ENCODE measurements at regions not wholly inside any gene's neighbourhood (a gene's known extent, or its start where the extent isn't known, plus 50 kb on each side); places are given as distances from the start of the nearest gene placed in this dataset.
"Not testable (repeated sequence)": the region's sequence is repeated elsewhere in the genome, so short reads cannot be mapped to it uniquely, and the experiment has no call there.

DNA sequence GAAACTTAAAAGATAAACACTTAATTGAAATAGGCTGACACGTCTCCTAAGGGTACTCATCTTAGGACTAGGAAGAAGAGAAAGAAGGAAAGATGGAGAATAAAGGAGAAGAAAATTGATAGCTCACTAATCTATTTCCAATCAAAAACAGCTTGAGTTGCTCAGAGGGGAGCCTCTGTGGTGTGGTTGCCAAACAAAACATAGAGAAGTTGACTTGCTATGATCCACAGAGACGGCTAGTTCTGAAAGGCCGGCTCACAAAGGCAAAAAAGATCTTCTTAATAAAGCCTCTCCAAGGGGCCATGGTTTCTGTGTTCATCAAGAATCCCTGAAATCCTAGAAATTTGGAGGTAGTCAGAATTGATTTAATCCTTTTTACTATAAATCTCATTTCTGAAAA lies 644.1 kb downstream of the LMO4 start:
- no peak for DNase-seq

DNA sequence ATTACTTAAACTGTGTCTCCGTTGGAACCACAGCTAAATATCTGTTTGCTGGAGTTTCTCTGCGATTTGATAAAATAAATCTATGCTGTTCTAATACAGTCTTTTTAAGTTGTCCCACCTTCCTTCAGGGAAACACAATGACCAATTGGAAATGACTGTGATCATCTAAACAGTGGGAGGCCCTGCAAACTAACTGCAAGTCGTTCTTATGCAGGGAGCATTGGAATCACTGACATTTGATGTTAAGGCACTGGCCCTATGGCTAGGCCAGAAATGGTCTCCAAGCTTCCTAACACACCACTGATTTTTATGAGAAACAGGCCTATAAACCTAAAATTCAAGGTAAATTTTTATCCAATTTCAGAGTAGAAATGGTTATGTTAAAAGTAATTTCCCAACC lies 645.2 kb downstream of the LMO4 start:
- no peak for DNase-seq

DNA sequence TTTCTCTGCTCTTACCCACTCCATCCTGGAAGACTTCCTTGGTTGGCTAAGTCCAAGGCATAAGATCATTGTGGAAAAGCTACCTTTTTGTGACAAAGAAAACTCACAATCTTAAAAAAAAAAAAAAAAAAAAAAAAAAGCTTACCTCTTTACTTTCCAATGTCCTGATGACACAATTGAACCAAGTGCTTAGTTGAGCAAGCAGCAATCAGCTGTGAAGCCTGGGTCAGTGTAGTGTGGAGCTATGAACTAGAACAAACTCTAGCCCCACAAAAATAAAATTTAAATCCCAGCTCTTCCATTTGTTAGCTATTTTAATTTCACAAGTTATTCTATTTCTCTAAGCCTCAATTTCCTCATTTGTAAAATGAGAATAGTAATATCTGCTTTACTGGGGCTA lies 647.6 kb downstream of the LMO4 start:
- DNase-seq, result no peak

DNA sequence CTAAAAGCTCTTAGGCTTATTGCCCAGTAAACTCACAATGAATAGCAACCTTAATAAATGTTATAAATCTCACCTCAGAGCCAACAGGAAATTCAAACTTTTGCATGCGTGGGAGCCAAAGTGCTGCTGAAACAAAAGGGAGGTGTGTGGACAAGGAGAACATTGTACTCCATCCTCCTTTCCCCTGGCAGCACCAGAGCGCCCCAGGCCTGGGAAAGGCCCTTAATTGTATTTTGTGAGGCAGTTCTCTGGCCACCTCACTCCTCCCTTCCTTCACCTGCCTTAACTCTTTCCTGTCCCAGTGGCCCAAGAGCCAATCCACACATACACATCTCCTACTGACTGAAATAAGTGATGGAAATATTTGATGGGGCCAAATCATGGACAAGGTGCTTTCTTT lies 648.5 kb downstream of the LMO4 start:
- DNase-seq, result no peak

DNA sequence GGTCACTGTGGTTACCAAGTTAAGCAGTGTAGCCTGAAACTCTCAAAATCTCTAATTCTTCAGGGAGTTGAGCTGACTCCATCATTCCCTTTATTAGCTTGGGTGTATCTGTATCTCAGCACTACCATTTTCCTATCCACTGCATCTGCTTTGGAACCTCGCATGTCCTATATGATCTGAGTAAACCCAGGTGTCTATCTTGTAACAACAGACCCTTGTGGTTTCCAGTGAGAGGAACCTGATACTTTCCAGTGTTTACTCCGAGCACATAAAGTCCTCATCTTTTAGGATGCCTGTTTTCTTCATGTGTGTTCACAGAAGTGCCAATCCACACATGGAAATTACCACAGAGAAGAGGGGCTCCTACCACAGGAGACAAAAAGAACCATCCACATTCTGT lies 650.4 kb downstream of the LMO4 start:
- no peak for DNase-seq

DNA sequence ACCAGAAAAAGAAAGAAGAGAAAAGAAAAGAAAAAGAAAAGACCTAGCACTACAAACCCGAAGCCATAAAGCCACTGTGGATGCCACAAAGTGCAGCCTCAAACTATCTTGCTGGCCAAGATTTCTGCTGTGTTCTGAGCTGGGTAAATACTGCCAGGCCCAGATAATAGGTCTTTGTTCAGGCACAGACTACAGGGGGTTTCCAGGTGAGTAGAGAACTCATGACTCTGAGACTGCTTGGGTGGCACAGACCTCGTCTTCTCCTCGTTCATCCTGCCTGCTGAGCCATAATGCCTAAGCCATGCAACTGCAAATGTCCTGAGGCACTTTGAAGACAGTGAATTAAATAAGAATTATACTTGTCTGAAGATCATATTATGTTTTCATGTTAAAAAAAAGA lies 651.8 kb downstream of the LMO4 start:
- DNase-seq, result peak; percentile 13

DNA sequence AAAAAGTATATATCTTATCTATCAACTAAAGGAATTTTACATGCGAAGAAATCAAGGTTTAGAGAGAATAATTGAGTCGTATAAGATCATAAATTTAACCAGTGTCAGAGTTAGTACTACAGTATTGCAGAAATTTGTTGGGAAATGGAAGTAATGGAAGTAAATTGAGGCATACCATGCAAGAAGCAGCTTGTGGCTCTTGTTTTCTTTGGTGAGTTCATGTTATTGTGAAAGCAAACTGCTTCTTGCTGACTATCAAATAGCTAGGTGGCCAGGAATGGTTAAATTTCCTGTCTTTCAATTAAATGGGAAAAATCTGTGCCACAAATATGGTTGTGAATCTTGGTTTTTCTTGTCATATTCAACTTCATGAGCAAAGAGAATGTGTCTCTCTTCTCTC lies 652.7 kb downstream of the LMO4 start:
- no peak for DNase-seq

DNA sequence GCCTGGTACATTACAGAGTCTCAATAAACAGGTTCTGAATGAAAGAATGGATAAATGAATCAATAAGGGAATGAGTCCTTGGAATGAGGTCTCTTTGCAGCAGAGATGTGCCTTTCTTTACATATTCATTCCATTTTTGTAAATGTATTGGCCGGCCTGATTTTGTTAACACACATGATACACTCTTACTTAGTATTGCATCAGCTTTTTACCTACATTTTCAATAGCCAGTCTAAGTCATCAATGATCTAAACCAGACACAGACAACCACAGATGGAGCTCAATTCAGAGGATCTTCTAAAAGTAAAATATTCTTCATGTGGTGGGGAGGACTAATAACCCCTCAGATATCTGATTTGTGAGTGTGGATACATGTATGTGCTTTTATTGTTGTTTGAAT lies 653.1 kb downstream of the LMO4 start:
- no peak for DNase-seq

DNA sequence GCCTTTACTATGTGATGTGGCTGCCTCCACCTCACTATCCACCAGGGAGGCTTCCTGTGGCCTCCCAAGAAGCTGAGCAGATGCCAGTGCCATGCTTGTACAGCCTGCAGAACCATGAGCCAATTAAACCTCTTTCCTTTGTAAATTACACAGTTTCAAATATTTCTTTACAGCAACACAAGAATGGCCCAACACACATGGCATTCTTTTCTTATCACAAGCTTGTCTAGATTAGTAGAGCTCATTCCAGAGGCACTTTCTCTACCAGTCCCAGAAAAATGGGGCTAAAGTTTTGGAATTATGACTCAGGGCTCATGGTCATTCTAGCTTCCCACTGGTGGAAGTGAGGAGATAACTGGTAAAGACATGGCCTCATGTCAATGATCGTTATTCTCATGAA lies 655.2 kb downstream of the LMO4 start:
- no peak for DNase-seq

DNA sequence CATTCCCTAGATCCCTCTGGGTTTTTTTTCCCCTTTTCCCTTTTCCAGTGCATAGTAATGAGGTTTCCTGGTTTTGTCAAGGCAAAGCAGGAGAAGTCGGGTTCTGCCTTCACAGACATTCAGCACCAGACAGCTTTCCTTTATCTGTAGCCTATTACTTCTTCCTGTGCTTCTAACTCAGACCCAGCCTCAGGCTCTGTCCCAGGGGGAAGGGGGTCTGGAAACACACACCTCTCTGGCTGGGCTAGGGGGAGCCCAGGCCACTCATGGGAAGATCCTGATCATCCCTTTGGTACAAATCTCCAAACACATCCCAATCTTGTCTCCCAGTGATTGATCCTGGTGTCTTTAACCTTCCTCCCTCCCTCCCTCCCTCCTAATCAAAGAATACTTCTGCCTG lies 656.4 kb downstream of the LMO4 start:
- no peak for DNase-seq

DNA sequence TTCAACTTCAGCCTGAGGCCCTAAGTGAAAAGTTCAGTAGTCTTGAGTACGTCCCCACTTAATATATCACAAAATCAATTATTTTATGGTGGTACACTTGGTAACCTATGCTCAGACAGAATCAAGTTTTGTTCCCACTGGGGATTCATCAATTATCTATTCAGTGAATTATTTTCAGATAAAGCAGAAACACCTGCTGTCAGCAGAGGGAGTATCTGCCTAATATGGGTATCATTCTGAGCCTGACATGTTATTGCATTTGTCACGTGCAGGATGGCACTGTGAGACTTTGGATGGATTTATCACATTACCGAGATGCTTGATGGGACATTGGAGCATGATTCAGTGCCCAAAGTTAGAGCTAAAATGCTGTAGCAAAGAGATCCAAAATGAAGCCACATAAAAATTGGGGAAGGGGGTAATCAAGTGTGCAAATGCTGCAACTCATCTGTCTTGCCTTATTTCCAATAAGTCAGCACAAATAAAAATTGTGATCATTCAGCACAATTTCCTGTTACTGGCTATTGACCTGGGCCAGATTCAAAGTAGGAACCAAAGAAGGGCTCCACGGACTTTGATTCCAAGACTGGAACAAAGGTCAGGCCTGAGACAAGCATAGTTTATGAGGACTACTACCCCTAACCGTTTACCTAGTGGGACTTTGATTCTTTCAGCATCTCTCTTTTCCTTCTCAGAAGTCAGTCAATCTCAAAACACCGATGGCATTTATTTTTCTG lies 657.6 kb downstream of the LMO4 start:
- DNase-seq, result no peak

DNA sequence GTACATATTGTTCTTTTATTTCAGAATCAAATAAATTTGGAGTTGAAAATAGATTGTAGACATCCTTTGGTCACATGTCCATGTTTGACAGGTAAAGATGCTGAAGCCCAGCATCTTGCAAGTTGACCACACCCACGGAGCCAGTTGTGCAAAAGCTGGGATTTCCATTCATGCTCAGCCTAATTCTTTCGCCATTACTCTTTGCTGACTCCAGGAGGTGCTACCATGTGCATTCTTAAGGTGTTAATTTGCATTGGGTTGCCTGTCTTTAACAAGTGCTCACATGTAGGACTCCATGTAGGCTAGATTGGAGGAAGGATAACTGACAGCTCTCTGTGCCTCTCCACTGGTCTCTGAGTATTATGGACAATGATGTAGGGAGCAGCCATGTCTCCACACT lies 660.7 kb downstream of the LMO4 start:
- no peak for DNase-seq

DNA sequence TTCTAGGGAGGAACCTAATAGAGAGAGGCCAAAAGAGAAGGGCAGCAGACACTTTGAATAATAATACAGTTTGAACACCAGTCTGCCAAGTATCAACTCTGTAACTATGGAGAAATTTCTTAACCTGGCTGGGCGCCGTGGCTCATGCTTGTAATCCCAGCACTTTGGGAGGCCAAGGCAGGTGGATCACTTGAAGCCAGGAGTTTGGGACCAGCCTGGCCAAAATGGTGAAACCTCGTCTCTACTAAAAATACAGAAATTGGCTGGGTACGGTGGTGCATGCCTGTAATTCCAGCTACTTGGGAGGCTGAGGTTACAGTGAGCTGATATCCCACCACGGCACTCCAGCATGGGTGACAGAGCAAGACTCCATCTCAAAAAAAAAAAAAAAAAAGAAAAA lies 663.9 kb downstream of the LMO4 start:
- not testable (repeated sequence) for DNase-seq

DNA sequence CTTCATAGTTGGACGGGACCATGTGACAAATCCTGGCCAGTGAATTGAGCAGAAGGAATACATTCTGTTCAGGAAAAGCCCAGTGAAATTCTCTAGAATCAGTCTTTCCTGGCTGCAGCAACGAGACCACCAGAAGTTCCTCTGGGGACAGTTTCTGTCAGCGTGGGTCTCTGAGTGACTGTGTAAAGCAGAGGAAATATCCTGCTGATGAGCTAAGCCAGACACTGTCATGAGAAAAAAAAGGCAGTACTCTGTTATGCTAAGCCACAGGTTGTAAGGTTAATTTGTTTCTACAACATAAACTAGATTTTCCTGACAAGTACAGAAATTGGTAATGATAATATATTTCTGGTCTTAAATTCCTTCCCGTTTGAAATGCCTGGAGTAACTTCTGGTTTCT lies 664.4 kb downstream of the LMO4 start:
- DNase-seq, result no peak

DNA sequence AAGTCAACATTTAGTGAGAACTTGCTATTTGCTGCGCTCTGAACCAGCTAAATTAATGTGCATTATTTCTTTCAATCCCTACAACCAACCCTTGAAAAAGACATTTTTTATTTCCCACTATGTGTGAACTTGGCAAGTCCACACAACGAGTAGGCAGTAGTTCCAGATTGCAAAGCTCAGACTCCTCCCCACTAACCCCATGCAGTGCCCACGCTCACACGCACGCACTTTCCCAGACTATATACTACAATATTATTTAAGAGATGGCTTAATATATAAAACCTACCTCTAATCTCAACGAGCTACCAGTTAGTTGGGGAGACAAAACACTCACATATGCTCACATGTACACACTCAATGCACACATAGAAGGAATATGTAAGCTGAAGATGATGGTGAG lies 671.2 kb downstream of the LMO4 start:
- no peak for DNase-seq

DNA sequence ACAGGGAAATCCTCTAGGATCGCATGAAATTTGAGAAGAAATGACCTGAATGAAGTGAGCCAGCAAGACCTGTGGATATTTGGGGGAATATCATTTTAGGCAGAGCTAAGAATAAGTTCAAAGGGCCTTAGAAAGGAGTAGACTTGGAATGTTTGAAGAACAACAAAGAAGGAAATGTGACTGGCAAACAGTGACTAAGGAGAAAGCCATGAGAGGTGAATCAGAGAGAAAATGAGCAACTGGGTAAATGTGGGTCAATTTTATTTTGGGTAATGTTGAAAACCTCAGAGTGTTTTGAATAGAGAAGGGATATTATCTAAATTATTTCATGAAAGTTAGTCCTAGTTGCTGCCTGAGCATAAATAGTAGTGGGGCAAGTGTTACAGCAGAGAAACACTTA lies 672.8 kb downstream of the LMO4 start:
- DNase-seq, result no peak

DNA sequence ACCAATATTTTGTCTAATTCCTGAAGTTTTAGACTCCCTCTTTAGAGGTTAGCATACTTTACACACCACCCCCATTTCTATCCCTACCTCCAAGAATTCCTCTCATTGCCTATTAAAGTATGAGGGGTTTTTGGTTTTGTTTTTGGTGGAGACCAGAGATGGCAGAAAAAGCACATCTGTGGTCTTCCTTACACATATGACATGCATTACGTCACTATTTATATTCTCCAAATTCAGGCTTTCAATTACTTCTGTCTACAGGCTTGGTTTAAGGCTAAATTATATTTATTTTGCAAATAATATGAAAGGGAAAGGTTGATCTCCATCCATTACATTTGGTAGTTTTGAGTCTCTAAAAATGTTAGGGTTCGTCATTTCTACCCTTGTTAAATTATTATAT lies 674.6 kb downstream of the LMO4 start:
- DNase-seq, result no peak

DNA sequence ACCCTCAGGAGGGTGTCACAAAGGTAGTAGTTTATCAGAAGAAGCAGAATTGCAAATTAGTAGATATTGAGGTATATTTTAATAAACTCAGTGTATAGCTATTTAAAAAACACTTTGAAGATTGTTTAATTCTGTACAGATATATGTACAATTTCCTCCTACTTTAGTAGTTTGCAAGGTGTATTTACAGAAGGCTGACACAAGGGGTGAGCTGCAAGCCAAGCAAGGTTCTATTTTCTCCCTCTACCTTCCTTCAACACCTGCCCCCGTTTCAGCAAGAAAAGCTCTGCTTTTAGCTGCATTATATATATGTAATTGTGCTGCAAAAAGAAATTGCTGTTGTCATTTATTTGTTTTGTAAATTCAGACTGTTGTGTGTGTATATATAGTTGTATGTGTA lies 674.2 kb upstream of the PKN2 start:
- DNase-seq, result no peak

DNA sequence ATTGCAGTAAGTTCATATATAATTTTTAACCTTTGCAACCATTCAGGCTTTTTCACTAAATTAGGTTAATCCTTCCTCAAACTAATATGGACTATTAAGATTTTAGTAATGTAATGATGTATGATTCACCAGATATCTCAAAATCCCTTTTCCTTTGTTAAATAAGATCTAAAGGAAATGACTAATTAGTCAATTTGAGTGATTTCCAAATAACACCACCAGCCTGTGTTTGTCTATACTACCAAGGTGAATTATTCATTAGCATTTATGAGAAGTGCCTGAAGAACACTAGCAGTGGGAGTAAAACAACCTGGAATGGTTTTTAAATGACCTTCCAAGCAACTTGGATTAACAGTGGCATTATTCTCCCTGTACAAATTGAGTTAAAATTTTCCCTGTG lies 670.6 kb upstream of the PKN2 start:
- no peak for DNase-seq

DNA sequence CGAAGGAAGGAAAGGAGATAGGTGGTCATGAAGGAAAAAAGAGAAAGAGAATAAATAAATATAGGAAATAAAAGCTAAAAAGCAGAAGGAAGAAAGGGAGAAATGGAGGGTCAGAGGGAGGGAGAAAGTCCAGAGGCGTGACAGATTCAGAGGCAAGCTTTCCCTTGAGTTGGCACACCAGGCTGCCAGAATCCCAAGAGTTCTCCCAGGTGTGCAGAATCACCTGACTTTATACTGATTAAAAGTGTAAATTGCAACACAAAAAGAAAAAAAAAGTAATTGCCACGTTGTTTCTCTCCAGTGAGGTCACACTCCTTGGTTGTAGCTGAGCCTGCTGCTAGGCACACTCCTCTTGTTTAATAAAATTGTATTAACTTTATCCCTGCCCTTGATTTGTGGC lies 669.9 kb upstream of the PKN2 start:
- DNase-seq, result no peak

DNA sequence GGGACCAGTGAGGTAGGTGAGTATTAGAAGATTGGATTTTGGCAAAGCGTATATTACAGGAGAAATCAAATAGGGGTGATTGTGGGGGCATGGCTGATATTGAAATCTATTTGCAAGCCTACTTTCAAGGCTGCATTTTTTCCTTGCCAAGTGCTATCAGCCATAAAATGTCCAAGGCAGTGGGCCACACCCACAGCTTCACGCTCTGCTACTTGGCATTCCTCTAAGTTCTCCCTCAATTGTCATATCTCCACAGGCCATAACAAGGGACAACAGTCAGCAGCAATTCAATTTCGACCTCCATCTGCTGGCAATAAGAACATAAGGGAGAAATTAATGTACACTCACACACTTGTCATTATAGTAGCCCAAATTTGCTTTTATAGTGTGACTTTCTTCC lies 667.1 kb upstream of the PKN2 start:
- no peak for DNase-seq

DNA sequence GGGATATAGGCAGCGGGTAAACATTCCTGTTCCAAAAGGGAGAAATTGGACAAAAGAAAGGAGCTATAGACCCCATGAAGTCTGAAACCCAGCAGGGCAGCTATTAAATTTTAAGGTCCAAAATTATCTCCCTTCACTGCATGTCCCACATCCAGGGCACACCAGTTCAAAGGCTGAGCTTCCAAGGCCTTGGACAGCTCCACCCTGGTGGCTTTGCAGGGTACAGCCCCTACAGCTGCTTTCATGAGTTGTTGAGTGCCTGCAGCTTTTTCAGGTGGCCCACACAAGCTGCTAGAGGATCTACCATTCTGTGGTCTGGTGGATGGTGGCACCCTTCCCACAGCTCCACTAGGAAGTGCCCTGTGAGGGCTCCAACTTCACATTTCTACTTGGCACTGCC lies 662.5 kb upstream of the PKN2 start:
- no peak for DNase-seq

DNA sequence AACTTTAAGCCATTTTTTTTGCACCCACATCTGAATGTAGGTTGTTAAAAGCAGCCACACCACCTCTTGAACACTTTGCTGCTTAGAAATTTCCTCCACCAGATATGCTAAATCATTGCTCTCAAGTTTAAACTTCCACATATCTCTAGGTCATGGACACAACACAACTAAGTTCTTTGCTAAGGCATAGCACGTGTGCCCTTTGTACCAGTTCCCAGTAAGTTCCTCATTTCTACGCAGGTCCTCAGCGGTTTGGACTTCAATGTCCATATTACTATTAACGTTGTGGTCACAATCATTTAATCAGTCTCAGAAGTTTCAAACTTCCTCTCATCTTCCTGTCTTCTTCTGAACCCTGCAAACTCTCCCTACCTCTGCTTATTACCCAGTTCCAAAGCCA lies 661.6 kb upstream of the PKN2 start:
- DNase-seq, result no peak

DNA sequence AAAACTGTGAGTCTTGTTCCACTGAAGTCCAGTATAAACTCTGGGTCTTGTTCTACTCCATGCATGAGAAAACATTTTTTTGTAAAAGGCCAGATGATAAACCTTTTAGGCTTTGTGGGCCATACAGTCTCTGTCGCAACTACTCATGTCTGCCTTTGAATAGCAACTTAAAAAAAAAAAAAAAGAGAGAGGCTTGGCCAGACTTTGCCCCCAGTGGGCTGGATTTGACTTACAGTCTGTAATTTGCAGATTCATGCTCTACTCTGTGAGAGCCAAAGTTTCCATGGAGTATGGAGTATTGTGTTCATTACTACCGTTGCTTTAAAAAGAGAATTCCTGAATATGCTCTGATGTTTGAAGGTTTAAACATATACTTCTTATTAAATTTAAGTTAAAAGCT lies 654.9 kb upstream of the PKN2 start:
- no peak for DNase-seq

DNA sequence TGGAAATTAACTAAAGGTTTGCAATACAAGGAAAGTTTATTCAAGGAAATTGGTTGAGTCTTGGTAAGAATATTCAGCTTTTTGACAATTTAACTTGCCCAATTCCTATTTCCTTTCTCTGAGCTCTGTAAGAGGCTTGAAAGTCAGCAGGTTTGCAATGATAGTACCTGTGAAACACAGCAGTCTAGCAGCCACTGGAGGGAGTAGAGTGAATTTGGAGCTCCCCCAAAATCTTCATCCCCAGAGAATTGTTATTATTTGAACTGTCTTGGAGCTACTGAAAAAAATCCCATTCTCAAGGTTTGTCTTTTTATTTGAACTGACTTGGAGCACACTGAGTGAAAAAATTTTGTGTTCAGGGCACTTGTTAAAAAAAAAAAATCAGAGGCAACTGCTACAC lies 654.2 kb upstream of the PKN2 start:
- no peak for DNase-seq

DNA sequence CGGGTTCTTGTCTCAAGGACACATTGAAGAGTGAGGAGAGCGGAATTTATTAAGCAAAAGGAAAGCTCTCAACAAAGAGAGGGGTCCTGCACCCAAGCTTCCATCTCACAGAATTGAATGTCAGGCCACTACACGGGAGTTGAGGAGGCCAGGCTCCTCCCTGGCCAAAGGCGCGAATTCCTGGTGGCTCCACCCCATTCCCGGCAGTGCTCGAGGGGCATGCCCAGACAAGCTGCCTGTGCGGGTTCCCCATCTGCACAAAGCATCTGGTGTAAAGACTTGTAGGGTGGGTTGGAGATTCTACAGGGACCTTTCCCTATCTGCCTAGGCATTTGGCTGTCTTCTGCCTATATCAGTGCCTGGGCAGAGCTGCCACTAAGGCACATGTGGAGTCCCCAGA lies 648.5 kb upstream of the PKN2 start:
- DNase-seq, result no peak

Data from COR-L47 (cell line).